Trophoblast cell (in vitro differentiated cells and primary cell): ENCODE measurements at regions not wholly inside any gene's neighbourhood (a gene's known extent, or its start where the extent isn't known, plus 50 kb on each side); places are given as distances from the start of the nearest gene placed in this dataset.

Experiments used
- DNase-seq, 2 donors: peaks; one replicate each; pipeline ENCODE4 v3.0.0-alpha.2; 2016
- H2AFZ ChIP-seq: 2 replicates; pipeline ENCODE4 v1.6.1; 2013; ENCODE audit warnings: low read length, moderate library complexity, mild to moderate bottlenecking; ENCODE audit not compliant: insufficient read depth, poor library complexity
- H2AK5ac ChIP-seq: 2 replicates; pipeline ENCODE4 v1.6.1; 2013; ENCODE audit warnings: mild to moderate bottlenecking, low read length
- H2BK120ac ChIP-seq: 2 replicates; pipeline ENCODE4 v1.6.1; 2013; ENCODE audit warnings: low read length, mild to moderate bottlenecking, moderate library complexity; ENCODE audit not compliant: insufficient read depth, poor library complexity
- H2BK12ac ChIP-seq: 2 replicates; pipeline ENCODE4 v1.6.1; 2013; ENCODE audit warnings: mild to moderate bottlenecking, low read length, moderate library complexity
- H2BK5ac ChIP-seq: 2 replicates; pipeline ENCODE4 v1.6.1; 2013; ENCODE audit warnings: low read length, low read depth, moderate library complexity, mild to moderate bottlenecking; ENCODE audit not compliant: poor library complexity
- H3K14ac ChIP-seq: 2 replicates; pipeline ENCODE4 v1.6.1; 2013; ENCODE audit warnings: mild to moderate bottlenecking, low read length
- H3K18ac ChIP-seq: 2 replicates; pipeline ENCODE4 v1.6.1; 2013; ENCODE audit warnings: mild to moderate bottlenecking, low read length
- H3K23ac ChIP-seq: 2 replicates; pipeline ENCODE4 v1.6.1; 2013; ENCODE audit warnings: low read length
- H3K27ac ChIP-seq: 2 replicates; pipeline ENCODE4 v1.5.1; 2013; ENCODE audit warnings: low read depth, mild to moderate bottlenecking, inconsistent platforms, low read length, moderate library complexity
- H3K27me3 ChIP-seq: 2 replicates; pipeline ENCODE4 v1.6.1; 2013; ENCODE audit warnings: inconsistent platforms, mild to moderate bottlenecking, low read length, moderate library complexity; ENCODE audit not compliant: insufficient read depth
- H3K36me3 ChIP-seq, 2 experiments: 1 replicate in 1 of 2; 2 replicates in 1 of 2; pipeline ENCODE4 v1.6.1; 2013; ENCODE audit warnings: low read length in 2 of 2, mild to moderate bottlenecking in 2 of 2, moderate library complexity in 1 of 2; ENCODE audit not compliant: insufficient read depth in 2 of 2, control insufficient read depth in 1 of 2
- H3K4ac ChIP-seq: 2 replicates; pipeline ENCODE4 v1.6.1; 2013; ENCODE audit warnings: low read depth, mild to moderate bottlenecking, low read length, moderate library complexity
- H3K4me1 ChIP-seq, 2 experiments: 1 replicate in 1 of 2; 2 replicates in 1 of 2; pipeline ENCODE4 v1.6.1; 2013; ENCODE audit warnings: low read length in 2 of 2, mild to moderate bottlenecking in 2 of 2, moderate library complexity in 1 of 2; ENCODE audit not compliant: insufficient read depth in 2 of 2, control insufficient read depth in 1 of 2
- H3K4me2 ChIP-seq: 2 replicates; pipeline ENCODE4 v1.6.1; 2013; ENCODE audit warnings: inconsistent platforms, mild to moderate bottlenecking, low read length, moderate library complexity
- H3K4me3 ChIP-seq: 2 replicates; pipeline ENCODE4 v1.5.1; 2013; ENCODE audit warnings: mild to moderate bottlenecking, low read depth, low read length, inconsistent platforms
- H3K79me1 ChIP-seq: one replicate; pipeline ENCODE4 v1.6.1; 2013; ENCODE audit warnings: low read length
- H3K79me2 ChIP-seq: 2 replicates; pipeline ENCODE4 v1.6.1; 2013; ENCODE audit warnings: low read length, mild to moderate bottlenecking; ENCODE audit not compliant: control insufficient read depth, insufficient read depth, poor library complexity
- H3K9ac ChIP-seq: 2 replicates; pipeline ENCODE4 v1.6.1; 2013; ENCODE audit warnings: mild to moderate bottlenecking, low read length
- H3K9me3 ChIP-seq: 2 replicates; pipeline ENCODE4 v1.6.1; 2013; ENCODE audit warnings: low read depth, mild to moderate bottlenecking, control low read depth, inconsistent platforms, low read length; ENCODE audit not compliant: insufficient read depth
- H4K12ac ChIP-seq: 2 replicates; pipeline ENCODE4 v1.6.1; 2013; ENCODE audit warnings: low read depth, mild to moderate bottlenecking, low read length, moderate library complexity
- H4K8ac ChIP-seq: 2 replicates; pipeline ENCODE4 v1.6.1; 2013; ENCODE audit warnings: low read depth, mild to moderate bottlenecking, low read length, moderate library complexity
- H4K91ac ChIP-seq: one replicate; pipeline ENCODE4 v1.6.1; 2013; ENCODE audit warnings: low read depth, mild to moderate bottlenecking, low read length, moderate library complexity
- WGBS: extraction: QIAGEN DNeasy Blood & Tissue Kit; methylation state at CpG from one replicate; pipeline ENCODE4 v1.1.7; 2013; ENCODE audit warnings: missing lambda C conversion rate; ENCODE audit not compliant: insufficient read length, insufficient coverage; ENCODE audit errors: extremely low coverage; 5-methylcytosine and 5-hydroxymethylcytosine counted together

DNA sequence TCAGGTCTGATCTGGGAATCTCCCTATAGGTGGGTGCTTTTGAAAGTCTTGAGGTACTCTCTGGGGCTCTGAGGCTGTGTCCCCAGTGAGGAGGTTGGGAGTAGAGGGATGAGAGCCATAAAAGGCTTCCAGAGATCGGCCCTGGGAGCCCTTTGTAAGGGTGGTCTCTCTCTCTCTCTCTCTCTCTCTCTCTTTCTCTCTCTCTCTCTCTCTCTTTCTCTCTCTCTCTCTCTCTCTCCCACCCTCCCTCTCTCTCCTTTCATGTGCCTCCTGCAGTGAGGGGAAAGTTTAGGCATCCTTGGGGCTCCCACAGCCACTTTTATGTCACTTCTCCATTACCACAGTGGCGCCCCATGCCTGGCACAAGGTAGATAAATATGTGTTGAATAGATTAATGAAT is 271.3 kb upstream of the N4BP1 start:
- no peak for DNase-seq
- no peak overlapping the region for H3K9ac ChIP-seq
- no peak overlapping the region for H3K23ac ChIP-seq
- H3K9me3 ChIP-seq: peaks cover 1% of the 10 kb centered on the region
- H3K14ac ChIP-seq: no peak overlapping the region
- H3K36me3 ChIP-seq: no peaks in the 10 kb centered on the region
- no peak overlapping the region for H4K8ac ChIP-seq
- no peak overlapping the region for H2BK120ac ChIP-seq
- H4K91ac ChIP-seq: no peak overlapping the region
- H3K27me3 ChIP-seq: no peaks in the 10 kb centered on the region
- no peak overlapping the region for H3K27ac ChIP-seq
- H3K79me1 ChIP-seq: no peaks in the 10 kb centered on the region
- H2BK5ac ChIP-seq: no peak overlapping the region
- no peak overlapping the region for H3K18ac ChIP-seq
- H2AFZ ChIP-seq: no peak overlapping the region
- H3K79me2 ChIP-seq: no peaks in the 10 kb centered on the region
- no peak overlapping the region for H2AK5ac ChIP-seq
- no peak overlapping the region for H3K4ac ChIP-seq
- H3K4me1 ChIP-seq: no peaks in the 10 kb centered on the region
- H4K12ac ChIP-seq: no peak overlapping the region
- no peak overlapping the region for H3K4me2 ChIP-seq
- H2BK12ac ChIP-seq: no peak overlapping the region
- WGBS: no CpG with 5 or more reads among the region's 2 CpGs
- H3K4me3 ChIP-seq: no peak overlapping the region

DNA sequence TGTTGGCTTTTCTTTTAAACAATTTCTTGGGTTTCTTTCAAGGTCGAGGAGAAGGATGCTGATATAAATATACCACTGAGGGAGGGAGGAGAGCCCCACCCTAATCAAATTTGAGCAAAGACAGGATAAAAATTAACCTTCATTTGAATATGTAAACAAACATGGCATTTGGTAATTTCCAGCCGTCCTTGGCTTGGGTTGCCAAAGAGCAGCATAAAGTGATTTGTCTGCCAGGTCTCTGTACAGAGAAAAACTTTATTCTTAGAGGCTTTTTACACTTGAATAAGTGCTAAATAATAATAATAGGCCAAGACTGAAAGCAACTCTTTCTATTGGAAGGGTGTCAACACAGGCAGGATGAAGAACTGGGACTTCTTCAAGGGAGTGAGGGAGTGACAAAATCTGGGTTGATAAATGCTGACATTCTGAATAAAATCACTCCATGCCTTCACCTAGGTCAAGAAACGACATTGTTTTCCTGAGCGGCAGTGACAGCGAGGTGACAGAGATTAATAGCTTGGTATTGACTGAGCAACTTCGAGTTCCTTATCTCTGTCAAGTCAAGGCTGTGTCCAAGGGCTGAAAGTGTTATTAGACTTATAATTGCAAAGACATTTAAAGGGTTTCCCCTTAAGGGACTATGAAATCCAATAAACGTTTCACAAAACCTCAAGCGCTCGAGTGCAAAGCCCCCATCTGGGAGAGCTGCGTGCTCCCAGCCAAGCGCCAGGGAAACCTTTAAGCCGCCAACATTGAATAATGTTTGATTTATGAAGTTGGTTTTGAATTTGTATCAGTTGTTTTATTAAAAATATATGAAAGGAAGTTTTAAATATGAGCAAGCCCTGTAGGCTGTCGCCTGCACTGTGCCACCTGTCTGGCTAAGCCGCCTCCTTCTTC is 269.5 kb upstream of the N4BP1 start:
- no CpG with 5 or more reads among the region's 14 CpGs for WGBS
- Histone ChIP-seq H4K8ac (no peak overlapping the region), H3K27ac (no peak overlapping the region), H2BK5ac (no peak overlapping the region), H3K14ac (no peak overlapping the region), H4K12ac (no peak overlapping the region), H2BK120ac (no peak overlapping the region), H2AK5ac (no peak overlapping the region), H3K36me3 (no peaks in the 10 kb centered on the region), H4K91ac (no peak overlapping the region), H3K27me3 (no peaks in the 10 kb centered on the region), H3K4me2 (no peak overlapping the region), H2AFZ (no peak overlapping the region), H2BK12ac (no peak overlapping the region), H3K9ac (no peak overlapping the region), H3K4me1 (no peaks in the 10 kb centered on the region), H3K4me3 (no peak overlapping the region), H3K4ac (no peak overlapping the region), H3K79me1 (no peaks in the 10 kb centered on the region), H3K9me3 (peaks cover 1% of the 10 kb centered on the region), H3K23ac (no peak overlapping the region), H3K18ac (no peak overlapping the region), H3K79me2 (no peaks in the 10 kb centered on the region)
- DNase-seq: no peak

DNA sequence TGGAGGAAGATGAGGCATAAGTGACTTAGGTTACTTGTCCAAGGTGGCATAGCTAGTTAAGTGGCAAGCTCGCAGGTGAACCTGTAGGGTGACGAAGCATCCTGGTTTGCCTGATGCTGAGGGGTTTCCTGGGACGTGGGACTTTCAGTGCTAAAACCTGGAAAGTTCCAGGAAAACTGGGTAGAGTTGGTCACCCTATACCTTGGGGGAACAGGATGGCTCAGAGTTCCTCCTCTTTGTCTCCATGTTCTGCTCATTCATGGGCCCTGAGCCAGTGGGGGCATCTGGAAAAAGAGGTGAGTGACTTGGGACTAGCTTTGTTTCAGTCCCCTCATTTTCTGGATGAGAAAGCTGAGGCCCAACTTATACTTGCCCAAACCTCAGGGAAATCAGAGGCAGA is 268.0 kb upstream of the N4BP1 start:
- Histone ChIP-seq H2BK120ac (no peak overlapping the region), H2AK5ac (no peak overlapping the region), H4K12ac (no peak overlapping the region), H3K79me2 (no peaks in the 10 kb centered on the region), H4K91ac (no peak overlapping the region), H3K4me1 (no peaks in the 10 kb centered on the region), H4K8ac (no peak overlapping the region), H2BK12ac (no peak overlapping the region), H2BK5ac (no peak overlapping the region), H3K14ac (no peak overlapping the region), H2AFZ (no peak overlapping the region), H3K9me3 (peaks cover 1% of the 10 kb centered on the region), H3K79me1 (no peaks in the 10 kb centered on the region), H3K4ac (no peak overlapping the region), H3K27ac (no peak overlapping the region), H3K4me2 (no peak overlapping the region), H3K4me3 (no peak overlapping the region), H3K27me3 (no peaks in the 10 kb centered on the region), H3K18ac (no peak overlapping the region), H3K9ac (no peak overlapping the region), H3K36me3 (no peaks in the 10 kb centered on the region), H3K23ac (no peak overlapping the region)
- no peak for DNase-seq
- WGBS: no CpG with 5 or more reads among the region's 3 CpGs

DNA sequence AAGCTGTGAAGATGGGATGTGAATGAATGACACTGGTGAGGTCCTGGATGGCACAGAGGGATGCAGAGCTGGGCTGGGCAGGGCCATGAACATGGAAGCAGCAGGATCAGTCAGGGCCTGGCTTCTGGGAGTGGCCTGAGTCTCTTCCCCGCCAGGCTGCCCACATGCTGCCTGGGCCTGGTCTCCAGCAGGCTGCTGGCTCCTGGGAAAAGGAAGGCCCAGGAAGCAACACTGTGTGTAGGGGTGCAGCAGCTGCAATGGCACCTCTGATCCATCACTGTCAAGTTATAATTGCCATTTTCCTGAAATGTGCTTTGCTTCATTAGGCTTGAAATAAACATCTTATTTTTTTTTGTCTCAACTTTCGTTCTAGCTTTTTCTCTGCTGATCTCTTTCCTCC is 260.2 kb upstream of the N4BP1 start:
- Histone ChIP-seq H3K79me1 (no peaks in the 10 kb centered on the region), H2BK12ac (no peak overlapping the region), H3K27ac (no peak overlapping the region), H3K14ac (no peak overlapping the region), H4K91ac (no peak overlapping the region), H2AFZ (no peak overlapping the region), H3K18ac (no peak overlapping the region), H3K79me2 (no peaks in the 10 kb centered on the region), H3K9ac (no peak overlapping the region), H2AK5ac (no peak overlapping the region), H4K12ac (no peak overlapping the region), H4K8ac (no peak overlapping the region), H2BK120ac (no peak overlapping the region), H3K23ac (no peak overlapping the region), H3K36me3 (no peaks in the 10 kb centered on the region), H2BK5ac (no peak overlapping the region), H3K4me3 (no peak overlapping the region), H3K27me3 (no peaks in the 10 kb centered on the region), H3K4ac (no peak overlapping the region), H3K4me2 (no peak overlapping the region), H3K9me3 (no peaks in the 10 kb centered on the region), H3K4me1 (no peaks in the 10 kb centered on the region)
- WGBS: no CpG with 5 or more reads among the region's 2 CpGs
- DNase-seq: no peak
